Endothelial cell of umbilical vein (primary cell): ENCODE measurements at regions not wholly inside any gene's neighbourhood (a gene's known extent, or its start where the extent isn't known, plus 50 kb on each side); places are given as distances from the start of the nearest gene placed in this dataset.

Experiments used
- BruUV-seq: library from RNA; stranded (reverse); fragments of 400-500 nt; replicated peaks from 2 replicates; lab custom pipeline; 2021; lab: Mats Ljungman, UMichigan
- CTCF ChIA-PET: fragments of 300-600, 350-600 bp; sonication (Branson Sonifier 250); formaldehyde crosslinking; loops from one replicate; lab custom pipeline; 2021; ENCODE audit warnings: antibody characterized with exemption, inconsistent platforms; lab: Charles Lee
- POLR2A ChIA-PET: fragments of 300-600, 350-600 bp; sonication (Branson Sonifier 250); formaldehyde crosslinking; loops from one replicate; lab custom pipeline; 2021; ENCODE audit warnings: antibody characterized with exemption, inconsistent platforms; lab: Charles Lee
- DNase-seq: peaks from one replicate; pipeline ENCODE4 v3.0.0-alpha.2; 2011; ENCODE audit warnings: low read depth, low spot score
- FAIRE-seq: peaks from 2 replicates; lab custom pipeline; 2011; peaks lifted over from hg19 to GRCh38; lab: Jason Lieb, UNC
- H2AFZ ChIP-seq: 2 replicates; pipeline ENCODE4 v1.6.0; 2012; ENCODE audit warnings: low read depth, low read length, control low read depth, inconsistent platforms
- H3K27ac ChIP-seq: 2 replicates; pipeline ENCODE4 v1.5.1; 2011; ENCODE audit warnings: low read depth, mild to moderate bottlenecking, control low read depth, low read length, moderate library complexity; ENCODE audit not compliant: insufficient read depth
- H3K27me3 ChIP-seq, 2 experiments: 2 replicates each; pipeline versions ENCODE4 v1.6.0 to v1.6.1; 2011; ENCODE audit warnings: low read length in 2 of 2, mixed read lengths in 1 of 2; ENCODE audit not compliant: control insufficient read depth in 2 of 2, insufficient read depth in 2 of 2
- H3K36me3 ChIP-seq, 2 experiments: 2 replicates in 1 of 2; 3 replicates in 1 of 2; pipeline ENCODE4 v1.5.1; 2011; ENCODE audit warnings: low read length in 2 of 2, mild to moderate bottlenecking in 1 of 2, moderate library complexity in 1 of 2; ENCODE audit not compliant: control insufficient read depth in 2 of 2, insufficient read depth in 2 of 2; ENCODE audit errors: extremely low read depth in 1 of 2
- H3K4me1 ChIP-seq: 3 replicates; pipeline ENCODE4 v1.5.1; 2011; ENCODE audit warnings: mild to moderate bottlenecking, low read length; ENCODE audit not compliant: control insufficient read depth, insufficient read depth; ENCODE audit errors: extremely low read depth
- H3K4me2 ChIP-seq: 2 replicates; pipeline ENCODE4 v1.6.1; 2011; ENCODE audit warnings: low read length, control low read depth, mixed read lengths; ENCODE audit not compliant: insufficient read depth
- H3K4me3 ChIP-seq, 3 experiments: fragments of 200-600 bp in 1 of 3; sonication (generic), shearing (Covaris generic) in 1 of 3; replicated peaks in 1 of 3; 2 replicates each; pipeline ENCODE4 v1.5.1; 2011 to 2016; ENCODE audit warnings: control low read depth in 3 of 3, low read length in 3 of 3, mild to moderate bottlenecking in 2 of 3, inconsistent platforms in 1 of 3, low read depth in 1 of 3, moderate library complexity in 1 of 3; ENCODE audit not compliant: insufficient read depth in 1 of 3
- H3K79me2 ChIP-seq: 2 replicates; pipeline ENCODE4 v1.6.0; 2012; ENCODE audit warnings: low read length, inconsistent platforms; ENCODE audit not compliant: control insufficient read depth, insufficient read depth
- H3K9ac ChIP-seq: replicated peaks from 2 replicates; pipeline ENCODE3; 2011; ENCODE audit warnings: low read length, control low read depth; ENCODE audit not compliant: insufficient read depth; ENCODE audit errors: extremely low read depth
- H3K9me1 ChIP-seq: replicated peaks from 3 replicates; pipeline ENCODE4 v1.6.0; 2011; ENCODE audit warnings: mild to moderate bottlenecking, low read length; ENCODE audit not compliant: control insufficient read depth, insufficient read depth; ENCODE audit errors: extremely low read depth
- H3K9me3 ChIP-seq: replicated peaks from 2 replicates; pipeline ENCODE4 v1.5.1; 2012; ENCODE audit warnings: low read length, inconsistent platforms; ENCODE audit not compliant: control insufficient read depth, insufficient read depth
- H4K20me1 ChIP-seq: replicated peaks from 2 replicates; pipeline ENCODE3; 2011; ENCODE audit warnings: mild to moderate bottlenecking, low read length; ENCODE audit not compliant: control insufficient read depth, insufficient read depth; ENCODE audit errors: extremely low read depth
- CTCF ChIP-seq, 2 donors: IDR thresholded peaks; 1 replicate in 1 of 2; 2 replicates in 1 of 2; pipeline ENCODE4 v1.5.1; 2011; ENCODE audit warnings: low read length in 2 of 2, mild to moderate bottlenecking in 2 of 2, moderate library complexity in 2 of 2, control low read depth in 1 of 2, inconsistent platforms in 1 of 2, low read depth in 1 of 2; ENCODE audit not compliant: insufficient read depth in 1 of 2; ENCODE audit errors: extremely low read depth in 1 of 2
- EZH2 ChIP-seq: IDR thresholded peaks from 2 replicates; pipeline ENCODE4 v1.6.1; 2012; ENCODE audit warnings: borderline replicate concordance, low read depth, mild to moderate bottlenecking, moderate library complexity, low read length, inconsistent platforms; ENCODE audit not compliant: severe bottlenecking
- FOS ChIP-seq: IDR thresholded peaks from 2 replicates; pipeline ENCODE4 v1.6.1; 2011; ENCODE audit warnings: mild to moderate bottlenecking, low read length, moderate library complexity, borderline replicate concordance; ENCODE audit not compliant: insufficient read depth
- GATA2 ChIP-seq: IDR thresholded peaks from 2 replicates; pipeline ENCODE4 v1.7.0; 2011; ENCODE audit warnings: low read depth, mild to moderate bottlenecking, moderate library complexity, mixed read lengths, low read length; ENCODE audit not compliant: insufficient read length, insufficient read depth
- JUN ChIP-seq: IDR thresholded peaks from 2 replicates; pipeline ENCODE4 v1.6.1; 2011; ENCODE audit warnings: borderline replicate concordance, low read depth; ENCODE audit not compliant: insufficient read length, insufficient read depth
- MAX ChIP-seq: IDR thresholded peaks from 2 replicates; pipeline ENCODE4 v1.6.1; 2011; ENCODE audit not compliant: insufficient read depth, insufficient read length
- MYC ChIP-seq: IDR thresholded peaks from one replicate; pipeline ENCODE4 v1.6.1; 2011; ENCODE audit warnings: mild to moderate bottlenecking, low read depth, low read length
- POLR2A ChIP-seq: IDR thresholded peaks from 2 replicates; pipeline ENCODE4 v1.6.1; 2012; ENCODE audit warnings: low read depth, mild to moderate bottlenecking, control low read depth, low read length
- POLR2AphosphoS5 ChIP-seq: IDR thresholded peaks from 2 replicates; pipeline ENCODE4 v1.6.1; 2012; ENCODE audit warnings: low read depth, mild to moderate bottlenecking, control low read depth, low read length, moderate library complexity; ENCODE audit not compliant: insufficient read depth
- dilution Hi-C: fragments of 300-500 bp; cut with MboI; formaldehyde crosslinking; loops from one replicate; pipeline ENCODE4 v1.15.0; 2019; ENCODE audit warnings: low sequenced_read_pairs; ENCODE audit not compliant: extremely low pct_ligation_motif_present
- intact Hi-C: fragments of 100-400 bp; cut with micrococcal nuclease; formaldehyde crosslinking; loops from one replicate; pipeline ENCODE4 v1.10.0; 2022

- DNase-seq (no peak), FAIRE-seq (no peak)
- intact Hi-C loops = no loop called here
- Histone ChIP-seq H2AFZ (no peak overlapping the region), H4K20me1 (no peaks in the 10 kb centered on the region), H3K4me3 (no peak overlapping the region), H3K27ac (no peak overlapping the region), H3K27me3 (no peaks in the 10 kb centered on the region), H3K9ac (no peak overlapping the region), H3K9me1 (no peaks in the 10 kb centered on the region), H3K36me3 (no peaks in the 10 kb centered on the region), H3K79me2 (no peaks in the 10 kb centered on the region), H3K4me1 (no peaks in the 10 kb centered on the region), H3K4me2 (no peak overlapping the region), H3K9me3 (no peaks in the 10 kb centered on the region)
- BruUV-seq = no TSS peak
- CTCF ChIA-PET = interaction anchor here (1.2 kb wide), 1 partner anchor 12 kb away, joined by 3 read pairs; no protein-coding TSS in a partner anchor
- POLR2A ChIA-PET = no interaction called here
- dilution Hi-C loops = no loop called here
- TF ChIP-seq MYC (no peak), POLR2A (no peak), CTCF (IDR thresholded peaks at IDR 0.05; ENCODE audit: extremely low read depth in 1 of 2, insufficient read depth in 1 of 2, low read depth in 1 of 2, low read length in 2 of 2) (no peak), MAX (no peak), GATA2 (no peak)
These were observed 349.0 kb upstream of the FAM174A start for GRCh38 chr5:100186181-100186580.

- FAIRE-seq (no peak), DNase-seq (no peak)
- H3K4me3 ChIP-seq = no peak overlapping the region
- TF ChIP-seq CTCF (IDR thresholded peaks at IDR 0.05; ENCODE audit: extremely low read depth in 1 of 2, insufficient read depth in 1 of 2, low read depth in 1 of 2, low read length in 2 of 2) = no peak
- TF ChIP-seq JUN = no peak
- no peak for TF ChIP-seq POLR2AphosphoS5
- TF ChIP-seq MAX = no peak
- no peak for TF ChIP-seq GATA2
- no peak for TF ChIP-seq MYC
- no peak for TF ChIP-seq EZH2
- no peak for TF ChIP-seq FOS
- no peak for TF ChIP-seq POLR2A
- ChIA-PET POLR2A (no interaction called here), CTCF (interaction anchor here (2.2 kb wide), 1 partner anchor 9 kb away, joined by 9 read pairs; no protein-coding TSS in a partner anchor)
- dilution Hi-C loops (no loop called here), intact Hi-C loops (no loop called here)
- H3K9me3 ChIP-seq = no peaks in the 10 kb centered on the region
- H3K9me1 ChIP-seq = no peaks in the 10 kb centered on the region
- H3K4me2 ChIP-seq = no peak overlapping the region
- BruUV-seq = no TSS peak
- H3K9ac ChIP-seq = no peak overlapping the region
- H3K27me3 ChIP-seq = no peaks in the 10 kb centered on the region
- H4K20me1 ChIP-seq = no peaks in the 10 kb centered on the region
- no peak overlapping the region for H2AFZ ChIP-seq
- H3K4me1 ChIP-seq = no peaks in the 10 kb centered on the region
- H3K36me3 ChIP-seq = no peaks in the 10 kb centered on the region
- no peaks in the 10 kb centered on the region for H3K79me2 ChIP-seq
- H3K27ac ChIP-seq = no peak overlapping the region
These were observed 352.8 kb upstream of the FAM174A start for GRCh38 chr5:100182402-100182801.
